ENCODE measurements at regions not wholly inside any gene's neighbourhood (a gene's known extent, or its start where the extent isn't known, plus 50 kb on each side); places are given as distances from the start of the nearest gene placed in this dataset.

DNA sequence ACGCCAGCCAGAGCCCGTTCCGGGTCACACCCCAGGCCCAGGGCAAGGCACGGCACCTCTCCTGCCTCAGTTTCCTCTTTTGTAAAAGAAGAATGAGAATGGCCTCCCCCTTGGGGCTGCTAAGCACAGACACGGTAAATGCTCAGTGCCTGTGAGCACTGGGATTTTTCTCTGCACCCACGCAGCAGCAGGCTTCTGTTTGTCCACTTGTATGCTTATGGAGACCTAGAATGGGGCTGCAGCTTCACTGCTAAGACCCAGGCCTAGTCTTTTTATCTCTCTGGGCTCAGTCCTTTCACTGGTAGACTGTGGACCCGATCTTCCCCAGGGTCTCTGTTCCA lies 1327.9 kb downstream of the TBC1D22A start:
- intact Hi-C loops (cut with DNase I; ENCODE audit: low total_unique reads), result no loop called here
- DNase-seq, result no peak
- Histone ChIP-seq H3K4me1 (peaks cover 0 to 20% (median 12%) of the 10 kb centered on the region in 4 donors), H3K27ac (peak overlapping the region in 1 of 5 donors; percentile 38), H3K9me3 (no peaks in the 10 kb centered on the region), H3K36me3 (no peaks in the 10 kb centered on the region), H3K27me3 (peaks cover 0 to 40% (median 0%) of the 10 kb centered on the region in 3 donors), H3K4me3 (peak overlapping the region in 1 of 4 donors; percentile 3)
- TF ChIP-seq, protein P1, sequence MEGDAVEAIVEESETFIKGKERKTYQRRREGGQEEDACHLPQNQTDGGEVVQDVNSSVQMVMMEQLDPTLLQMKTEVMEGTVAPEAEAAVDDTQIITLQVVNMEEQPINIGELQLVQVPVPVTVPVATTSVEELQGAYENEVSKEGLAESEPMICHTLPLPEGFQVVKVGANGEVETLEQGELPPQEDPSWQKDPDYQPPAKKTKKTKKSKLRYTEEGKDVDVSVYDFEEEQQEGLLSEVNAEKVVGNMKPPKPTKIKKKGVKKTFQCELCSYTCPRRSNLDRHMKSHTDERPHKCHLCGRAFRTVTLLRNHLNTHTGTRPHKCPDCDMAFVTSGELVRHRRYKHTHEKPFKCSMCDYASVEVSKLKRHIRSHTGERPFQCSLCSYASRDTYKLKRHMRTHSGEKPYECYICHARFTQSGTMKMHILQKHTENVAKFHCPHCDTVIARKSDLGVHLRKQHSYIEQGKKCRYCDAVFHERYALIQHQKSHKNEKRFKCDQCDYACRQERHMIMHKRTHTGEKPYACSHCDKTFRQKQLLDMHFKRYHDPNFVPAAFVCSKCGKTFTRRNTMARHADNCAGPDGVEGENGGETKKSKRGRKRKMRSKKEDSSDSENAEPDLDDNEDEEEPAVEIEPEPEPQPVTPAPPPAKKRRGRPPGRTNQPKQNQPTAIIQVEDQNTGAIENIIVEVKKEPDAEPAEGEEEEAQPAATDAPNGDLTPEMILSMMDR (IDR thresholded peaks at IDR 0.05), result no peak
- TF ChIP-seq POLR2A (IDR thresholded peaks at IDR 0.05) (no peak), EP300 (IDR thresholded peaks at IDR 0.05) (no peak), POLR2AphosphoS5 (IDR thresholded peaks at IDR 0.05) (no peak)
- WGBS, 5 donors, result 19 to 33% (median 26%) methylated on average over 7 of the region's 7 CpGs

GRCh38 chr22:48089601-48090331 lies 1327.3 kb downstream of the TBC1D22A start:
- H3K36me3 ChIP-seq, result no peaks in the 10 kb centered on the region
- no peaks in the 10 kb centered on the region for H3K9me3 ChIP-seq
- H3K4me3 ChIP-seq, result peak overlapping the region in 1 of 4 donors; percentile 3
- peaks cover 0 to 20% (median 12%) of the 10 kb centered on the region in 4 donors for H3K4me1 ChIP-seq
- H3K27ac ChIP-seq, result peak overlapping the region in 1 of 5 donors; percentile 38
- TF ChIP-seq POLR2AphosphoS5 (IDR thresholded peaks at IDR 0.05) (no peak), POLR2A (IDR thresholded peaks at IDR 0.05) (no peak), EP300 (IDR thresholded peaks at IDR 0.05) (no peak)
- TF ChIP-seq, protein P1 (IDR thresholded peaks at IDR 0.05), result no peak
- H3K27me3 ChIP-seq, result peaks cover 0 to 42% (median 0%) of the 10 kb centered on the region in 3 donors
- 39 to 43% (median 42%) methylated on average over 19 of the region's 19 CpGs for WGBS, 5 donors
- DNase-seq, result peak in 1 of 2 donors; percentile 58
- intact Hi-C loops (cut with DNase I; ENCODE audit: low total_unique reads), result no loop called here

DNA sequence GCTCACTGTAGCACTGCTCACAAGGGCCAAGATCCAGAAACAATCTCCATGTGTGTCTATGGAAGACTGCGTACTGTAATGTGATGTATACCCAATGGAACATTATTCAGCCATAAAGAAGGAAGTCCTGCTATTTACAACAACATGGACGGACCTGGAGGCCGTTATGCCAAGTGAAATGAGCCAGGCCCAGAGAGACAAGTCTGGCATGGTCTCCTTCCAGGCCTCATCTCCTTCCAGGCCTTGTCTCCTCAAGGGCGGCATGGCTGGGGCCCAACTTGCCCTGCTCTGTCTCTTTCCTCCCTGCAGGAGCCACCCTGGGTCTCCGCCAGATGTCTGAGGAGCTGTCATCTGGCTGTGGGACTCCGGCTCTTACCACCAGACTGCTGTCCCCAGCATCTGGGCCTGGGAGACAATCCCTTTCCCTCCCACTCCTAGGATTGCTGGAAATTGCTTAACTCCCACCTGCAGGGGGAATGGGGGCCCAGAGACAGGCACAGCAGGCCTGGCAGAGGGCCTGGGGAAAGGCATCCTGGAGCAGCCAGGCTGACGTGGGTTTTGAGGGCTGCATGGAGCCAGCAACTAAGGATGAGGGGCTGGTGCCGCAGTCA lies 1326.6 kb downstream of the TBC1D22A start:
- H3K4me1 ChIP-seq, result peaks cover 0 to 20% (median 12%) of the 10 kb centered on the region in 4 donors
- DNase-seq, result no peak
- WGBS, 5 donors, result 84 to 88% (median 87%) methylated on average over 8 of the region's 8 CpGs
- intact Hi-C loops (cut with DNase I; ENCODE audit: low total_unique reads), result no loop called here
- TF ChIP-seq POLR2A (IDR thresholded peaks at IDR 0.05), result no peak
- TF ChIP-seq, protein P1 (IDR thresholded peaks at IDR 0.05), result no peak
- no peak for TF ChIP-seq EP300 (IDR thresholded peaks at IDR 0.05)
- H3K27ac ChIP-seq, result no peak overlapping the region
- H3K9me3 ChIP-seq, result no peaks in the 10 kb centered on the region
- H3K4me3 ChIP-seq, result no peak overlapping the region
- H3K27me3 ChIP-seq, result peaks cover 0 to 49% (median 0%) of the 10 kb centered on the region in 3 donors
- no peaks in the 10 kb centered on the region for H3K36me3 ChIP-seq

DNA sequence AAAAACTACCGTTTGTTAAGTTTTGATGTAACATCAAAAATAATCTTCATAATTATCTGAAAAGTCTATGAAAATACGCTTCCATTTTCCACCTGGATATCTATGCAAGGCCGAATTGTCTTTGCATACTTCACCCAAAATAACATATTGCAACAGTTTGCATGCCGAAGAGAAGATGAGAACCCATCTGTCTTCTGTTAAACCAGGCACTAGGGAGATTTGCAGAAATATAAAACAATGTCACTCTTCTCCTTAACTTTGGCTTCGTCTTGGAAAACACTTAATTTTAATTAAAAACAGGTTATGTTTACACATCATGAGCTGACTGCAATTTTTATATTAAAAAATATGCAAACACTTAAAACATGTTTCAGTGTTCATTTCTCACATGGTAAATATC lies 1325.8 kb downstream of the TBC1D22A start:
- H3K27ac ChIP-seq, result no peak overlapping the region
- H3K9me3 ChIP-seq, result no peaks in the 10 kb centered on the region
- H3K27me3 ChIP-seq, result peaks cover 0 to 57% (median 0%) of the 10 kb centered on the region in 3 donors
- TF ChIP-seq, protein P1 (IDR thresholded peaks at IDR 0.05), result no peak
- TF ChIP-seq POLR2AphosphoS5 (IDR thresholded peaks at IDR 0.05) (no peak), POLR2A (IDR thresholded peaks at IDR 0.05) (no peak), EP300 (IDR thresholded peaks at IDR 0.05) (no peak)
- peaks cover 0 to 20% (median 12%) of the 10 kb centered on the region in 4 donors for H3K4me1 ChIP-seq
- 83 to 88% (median 85%) methylated on average over 5 of the region's 5 CpGs for WGBS, 5 donors
- no peak for DNase-seq
- no peaks in the 10 kb centered on the region for H3K36me3 ChIP-seq
- no peak overlapping the region for H3K4me3 ChIP-seq
- intact Hi-C loops (cut with DNase I; ENCODE audit: low total_unique reads), result no loop called here
